Upper lobe of left lung (tissue), 4 donors: ENCODE measurements at regions not wholly inside any gene's neighbourhood (a gene's known extent, or its start where the extent isn't known, plus 50 kb on each side); places are given as distances from the start of the nearest gene placed in this dataset.

Source experiments
- EP300 ChIP-seq, 4 donors: sonication (generic); formaldehyde crosslinking; IDR thresholded peaks; one replicate each; pipeline ENCODE4 v1.5.1; 2017; ENCODE audit warnings: antibody characterized with exemption in 4 of 4, control low read depth in 2 of 4
- POLR2AphosphoS5 ChIP-seq, 2 donors: sonication (generic); formaldehyde crosslinking; IDR thresholded peaks; one replicate each; pipeline ENCODE4 v1.5.1; 2017; ENCODE audit warnings: antibody characterized with exemption in 2 of 2
- TF ChIP-seq, protein P1 (sequence below), 6 experiments: fragments of 450-650 bp in 4 of 6; fragments of 200-600 bp in 2 of 6; sonication (generic) in 2 of 6; IDR thresholded peaks; one replicate each; pipeline ENCODE4 v1.5.1; 2016 to 2019; ENCODE audit warnings: antibody characterized with exemption in 6 of 6

DNA sequence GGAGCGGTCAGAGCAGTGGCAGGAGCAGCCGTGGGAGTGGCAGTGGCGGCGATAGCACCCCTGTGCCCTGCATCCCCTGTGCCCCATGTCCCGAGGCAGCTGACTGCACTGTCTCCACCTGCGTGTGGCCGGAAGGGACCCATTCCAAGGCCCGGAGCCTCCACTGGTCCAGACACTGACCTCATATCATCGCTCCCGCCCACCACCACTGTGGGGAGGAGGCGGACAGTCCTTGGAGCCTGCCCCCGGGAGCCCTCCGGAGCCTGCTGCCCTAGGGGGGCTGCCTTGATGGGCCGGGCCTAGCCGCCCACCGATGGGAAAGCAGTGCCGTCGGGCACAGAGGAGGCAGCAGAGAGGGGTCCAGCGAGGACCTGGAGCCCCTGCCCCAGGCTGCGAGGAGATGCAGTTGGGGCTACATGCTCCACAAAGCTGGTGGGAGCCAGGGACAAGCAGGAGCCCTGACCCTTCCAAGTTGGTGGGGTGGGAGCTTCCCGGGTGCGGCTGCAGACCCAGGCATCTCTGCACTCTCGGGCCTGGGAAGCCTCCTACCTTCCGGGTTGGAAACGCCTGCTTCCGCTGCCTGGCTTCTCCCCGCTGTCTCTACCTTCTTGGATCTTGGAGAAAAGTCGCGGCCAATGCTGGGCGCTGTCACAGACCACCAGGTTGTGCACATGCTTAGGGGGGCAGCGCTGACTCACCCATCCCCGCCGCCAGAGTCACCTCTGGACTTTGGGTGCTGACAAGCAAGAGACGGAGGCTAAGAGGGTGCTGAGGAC lies 283.2 kb upstream of the ROBO1 start:
- TF ChIP-seq EP300 (IDR thresholded peaks at IDR 0.05): no peak
- TF ChIP-seq, protein P1, sequence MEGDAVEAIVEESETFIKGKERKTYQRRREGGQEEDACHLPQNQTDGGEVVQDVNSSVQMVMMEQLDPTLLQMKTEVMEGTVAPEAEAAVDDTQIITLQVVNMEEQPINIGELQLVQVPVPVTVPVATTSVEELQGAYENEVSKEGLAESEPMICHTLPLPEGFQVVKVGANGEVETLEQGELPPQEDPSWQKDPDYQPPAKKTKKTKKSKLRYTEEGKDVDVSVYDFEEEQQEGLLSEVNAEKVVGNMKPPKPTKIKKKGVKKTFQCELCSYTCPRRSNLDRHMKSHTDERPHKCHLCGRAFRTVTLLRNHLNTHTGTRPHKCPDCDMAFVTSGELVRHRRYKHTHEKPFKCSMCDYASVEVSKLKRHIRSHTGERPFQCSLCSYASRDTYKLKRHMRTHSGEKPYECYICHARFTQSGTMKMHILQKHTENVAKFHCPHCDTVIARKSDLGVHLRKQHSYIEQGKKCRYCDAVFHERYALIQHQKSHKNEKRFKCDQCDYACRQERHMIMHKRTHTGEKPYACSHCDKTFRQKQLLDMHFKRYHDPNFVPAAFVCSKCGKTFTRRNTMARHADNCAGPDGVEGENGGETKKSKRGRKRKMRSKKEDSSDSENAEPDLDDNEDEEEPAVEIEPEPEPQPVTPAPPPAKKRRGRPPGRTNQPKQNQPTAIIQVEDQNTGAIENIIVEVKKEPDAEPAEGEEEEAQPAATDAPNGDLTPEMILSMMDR (IDR thresholded peaks at IDR 0.05): no peak
- TF ChIP-seq POLR2AphosphoS5 (IDR thresholded peaks at IDR 0.05): no peak
